Astrocyte (in vitro differentiated cells and primary cell): ENCODE measurements at regions not wholly inside any gene's neighbourhood (a gene's known extent, or its start where the extent isn't known, plus 50 kb on each side); places are given as distances from the start of the nearest gene placed in this dataset.

Experiments
- DNase-seq: peaks from one replicate; pipeline ENCODE4 v3.0.0-alpha.2; 2010; ENCODE audit warnings: low read depth
- FAIRE-seq: peaks from 2 replicates; lab custom pipeline; 2011; peaks lifted over from hg19 to GRCh38; lab: Jason Lieb, UNC
- H2AFZ ChIP-seq: 2 replicates; pipeline ENCODE4 v1.6.0; 2012; ENCODE audit warnings: low read depth, low read length, inconsistent platforms
- H3K27ac ChIP-seq: 2 replicates; pipeline ENCODE4 v1.5.1; 2011; ENCODE audit warnings: low read depth, low read length, inconsistent platforms
- H3K27me3 ChIP-seq: 2 replicates; pipeline ENCODE4 v1.6.0; 2011; ENCODE audit warnings: low read length, inconsistent platforms; ENCODE audit not compliant: insufficient read depth
- H3K36me3 ChIP-seq: 2 replicates; pipeline ENCODE4 v1.5.1; 2011; ENCODE audit warnings: low read length, inconsistent platforms; ENCODE audit not compliant: insufficient read depth
- H3K4me1 ChIP-seq: 2 replicates; pipeline ENCODE4 v1.5.1; 2011; ENCODE audit warnings: low read length, inconsistent platforms; ENCODE audit not compliant: insufficient read depth
- H3K4me2 ChIP-seq: 2 replicates; pipeline ENCODE4 v1.6.0; 2012; ENCODE audit warnings: low read length, inconsistent platforms
- H3K4me3 ChIP-seq: 2 replicates; pipeline ENCODE4 v1.5.1; 2011; ENCODE audit warnings: low read depth, mild to moderate bottlenecking, low read length, inconsistent platforms; ENCODE audit not compliant: insufficient read depth
- H3K79me2 ChIP-seq: 2 replicates; pipeline ENCODE4 v1.6.0; 2012; ENCODE audit warnings: mild to moderate bottlenecking, low read length, inconsistent platforms; ENCODE audit not compliant: insufficient read depth
- H3K9ac ChIP-seq: 2 replicates; pipeline ENCODE4 v1.6.0; 2012; ENCODE audit warnings: mild to moderate bottlenecking, low read length, inconsistent platforms
- H3K9me3 ChIP-seq: 2 replicates; pipeline ENCODE4 v1.5.1; 2012; ENCODE audit warnings: low read depth, mild to moderate bottlenecking, low read length, inconsistent platforms; ENCODE audit not compliant: insufficient read depth
- H4K20me1 ChIP-seq: 2 replicates; pipeline ENCODE4 v1.6.0; 2012; ENCODE audit warnings: low read length, inconsistent platforms; ENCODE audit not compliant: insufficient read depth
- H3K27ac Mint-ChIP-seq: one replicate; pipeline ENCODE4 v1.8.0; 2021; ENCODE audit warnings: mild to moderate bottlenecking, mixed read lengths; ENCODE audit not compliant: unreplicated experiment
- H3K27me3 Mint-ChIP-seq: one replicate; pipeline ENCODE4 v1.8.0; 2021; ENCODE audit warnings: low read depth, mixed read lengths; ENCODE audit not compliant: unreplicated experiment
- H3K36me3 Mint-ChIP-seq: one replicate; pipeline ENCODE4 v1.8.0; 2021; ENCODE audit warnings: low read depth, mixed read lengths; ENCODE audit not compliant: unreplicated experiment
- H3K4me1 Mint-ChIP-seq: one replicate; pipeline ENCODE4 v1.8.0; 2021; ENCODE audit warnings: low read depth, mixed read lengths; ENCODE audit not compliant: unreplicated experiment
- H3K4me3 Mint-ChIP-seq: one replicate; pipeline ENCODE4 v1.8.0; 2021; ENCODE audit warnings: mild to moderate bottlenecking, moderate library complexity, mixed read lengths; ENCODE audit not compliant: unreplicated experiment
- H3K9me3 Mint-ChIP-seq: one replicate; pipeline ENCODE4 v1.8.0; 2021; ENCODE audit warnings: mild to moderate bottlenecking, mixed read lengths; ENCODE audit not compliant: unreplicated experiment
- CTCF ChIP-seq: IDR thresholded peaks from 2 replicates; pipeline ENCODE4 v1.5.1; 2011; ENCODE audit warnings: low read depth, mild to moderate bottlenecking, inconsistent platforms, low read length, moderate library complexity; ENCODE audit not compliant: insufficient read depth
- EZH2 ChIP-seq: IDR thresholded peaks from 2 replicates; pipeline ENCODE4 v1.6.1; 2012; ENCODE audit warnings: mild to moderate bottlenecking, low read length, inconsistent platforms; ENCODE audit not compliant: insufficient read depth

- no peaks in the 10 kb centered on the region for H3K4me1 Mint-ChIP-seq
- TF ChIP-seq EZH2, result no peak
- no peak for TF ChIP-seq CTCF
- no peak overlapping the region for H3K27ac ChIP-seq
- H3K9ac ChIP-seq, result no peak overlapping the region
- H3K27ac Mint-ChIP-seq, result no peak overlapping the region
- no peak overlapping the region for H3K4me3 Mint-ChIP-seq
- H2AFZ ChIP-seq, result no peak overlapping the region
- H3K4me2 ChIP-seq, result no peak overlapping the region
- H3K79me2 ChIP-seq, result no peaks in the 10 kb centered on the region
- H3K4me1 ChIP-seq, result no peaks in the 10 kb centered on the region
- no peaks in the 10 kb centered on the region for H4K20me1 ChIP-seq
- no peaks in the 10 kb centered on the region for H3K36me3 Mint-ChIP-seq
- no peak overlapping the region for H3K4me3 ChIP-seq
- H3K9me3 Mint-ChIP-seq, result peaks cover 3% of the 10 kb centered on the region
- FAIRE-seq, result no peak
- no peaks in the 10 kb centered on the region for H3K9me3 ChIP-seq
- no peaks in the 10 kb centered on the region for H3K27me3 ChIP-seq
- no peaks in the 10 kb centered on the region for H3K27me3 Mint-ChIP-seq
- no peak for DNase-seq
- H3K36me3 ChIP-seq, result no peaks in the 10 kb centered on the region
Measured at GRCh38 chr5:18985171-18985758, 1002.7 kb downstream of the CDH18 start.

GRCh38 chr5:18987101-18987500 lies 1000.9 kb downstream of the CDH18 start:
- H3K27me3 Mint-ChIP-seq, result no peaks in the 10 kb centered on the region
- no peaks in the 10 kb centered on the region for H3K4me1 Mint-ChIP-seq
- no peak overlapping the region for H3K4me3 Mint-ChIP-seq
- no peak overlapping the region for H3K27ac ChIP-seq
- TF ChIP-seq CTCF (no peak), EZH2 (no peak)
- no peak for DNase-seq
- H3K27me3 ChIP-seq, result no peaks in the 10 kb centered on the region
- H3K4me1 ChIP-seq, result no peaks in the 10 kb centered on the region
- H3K79me2 ChIP-seq, result no peaks in the 10 kb centered on the region
- H3K4me2 ChIP-seq, result no peak overlapping the region
- peaks cover 3% of the 10 kb centered on the region for H3K9me3 Mint-ChIP-seq
- H3K36me3 Mint-ChIP-seq, result no peaks in the 10 kb centered on the region
- no peaks in the 10 kb centered on the region for H3K9me3 ChIP-seq
- no peaks in the 10 kb centered on the region for H3K36me3 ChIP-seq
- no peak overlapping the region for H3K27ac Mint-ChIP-seq
- FAIRE-seq, result no peak
- H2AFZ ChIP-seq, result no peak overlapping the region
- H4K20me1 ChIP-seq, result no peaks in the 10 kb centered on the region
- H3K9ac ChIP-seq, result no peak overlapping the region
- no peak overlapping the region for H3K4me3 ChIP-seq

GRCh38 chr5:18990852-18991251 lies 997.1 kb downstream of the CDH18 start:
- Histone ChIP-seq H2AFZ (no peak overlapping the region), H3K9me3 (no peaks in the 10 kb centered on the region), H3K27me3 (no peaks in the 10 kb centered on the region), H3K4me1 (no peaks in the 10 kb centered on the region), H4K20me1 (no peaks in the 10 kb centered on the region), H3K9ac (no peak overlapping the region), H3K4me3 (no peak overlapping the region), H3K4me2 (no peak overlapping the region), H3K27ac (no peak overlapping the region), H3K79me2 (no peaks in the 10 kb centered on the region), H3K36me3 (no peaks in the 10 kb centered on the region)
- Mint-ChIP-seq H3K4me1 (no peaks in the 10 kb centered on the region), H3K36me3 (no peaks in the 10 kb centered on the region), H3K4me3 (no peak overlapping the region), H3K27ac (no peak overlapping the region), H3K9me3 (no peaks in the 10 kb centered on the region), H3K27me3 (no peaks in the 10 kb centered on the region)
- DNase-seq (no peak), FAIRE-seq (no peak)
- TF ChIP-seq CTCF (no peak), EZH2 (no peak)
